A673 (cell line): ENCODE measurements at regions not wholly inside any gene's neighbourhood (a gene's known extent, or its start where the extent isn't known, plus 50 kb on each side); places are given as distances from the start of the nearest gene placed in this dataset.

Experiments used
- EZH2 ChIP-seq: fragments of 200-600 bp; sonication (generic); IDR thresholded peaks from 2 replicates; pipeline ENCODE4 v1.6.1; 2017; ENCODE audit warnings: borderline replicate concordance, low read depth, mild to moderate bottlenecking, mixed read lengths, antibody characterized with exemption, low read length; ENCODE audit not compliant: poor library complexity, severe bottlenecking
- TF ChIP-seq, protein P1 (sequence below): fragments of 300-800, 200-600 bp; sonication (generic); conservative IDR thresholded peaks from 2 replicates; pipeline ENCODE4 v1.5.1; 2017; ENCODE audit warnings: low read depth, mild to moderate bottlenecking, antibody characterized with exemption, low read length, moderate library complexity, mixed read lengths

DNA sequence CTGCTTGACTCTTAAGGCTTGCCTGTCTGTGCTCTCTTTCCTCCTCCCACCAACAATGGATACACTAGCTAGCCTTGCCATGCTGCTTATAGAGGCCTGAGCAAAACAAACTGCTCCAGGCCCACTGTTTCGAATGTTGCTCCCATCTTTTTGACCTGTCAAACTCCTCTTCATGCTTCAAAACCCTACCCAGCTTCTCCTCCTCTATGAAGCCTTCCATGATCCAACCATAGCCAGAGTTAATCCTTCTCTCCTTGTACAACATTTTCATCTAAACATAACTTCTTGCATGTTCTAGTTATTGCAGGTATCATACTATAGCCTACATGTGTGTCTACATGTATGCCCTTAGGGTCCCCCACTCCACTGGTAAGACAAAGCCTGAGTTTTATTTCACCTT is 426.7 kb upstream of the MGMT start:
- TF ChIP-seq, protein P1, sequence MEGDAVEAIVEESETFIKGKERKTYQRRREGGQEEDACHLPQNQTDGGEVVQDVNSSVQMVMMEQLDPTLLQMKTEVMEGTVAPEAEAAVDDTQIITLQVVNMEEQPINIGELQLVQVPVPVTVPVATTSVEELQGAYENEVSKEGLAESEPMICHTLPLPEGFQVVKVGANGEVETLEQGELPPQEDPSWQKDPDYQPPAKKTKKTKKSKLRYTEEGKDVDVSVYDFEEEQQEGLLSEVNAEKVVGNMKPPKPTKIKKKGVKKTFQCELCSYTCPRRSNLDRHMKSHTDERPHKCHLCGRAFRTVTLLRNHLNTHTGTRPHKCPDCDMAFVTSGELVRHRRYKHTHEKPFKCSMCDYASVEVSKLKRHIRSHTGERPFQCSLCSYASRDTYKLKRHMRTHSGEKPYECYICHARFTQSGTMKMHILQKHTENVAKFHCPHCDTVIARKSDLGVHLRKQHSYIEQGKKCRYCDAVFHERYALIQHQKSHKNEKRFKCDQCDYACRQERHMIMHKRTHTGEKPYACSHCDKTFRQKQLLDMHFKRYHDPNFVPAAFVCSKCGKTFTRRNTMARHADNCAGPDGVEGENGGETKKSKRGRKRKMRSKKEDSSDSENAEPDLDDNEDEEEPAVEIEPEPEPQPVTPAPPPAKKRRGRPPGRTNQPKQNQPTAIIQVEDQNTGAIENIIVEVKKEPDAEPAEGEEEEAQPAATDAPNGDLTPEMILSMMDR = no peak
- no peak for TF ChIP-seq EZH2
